Naive thymus-derived CD4-positive, alpha-beta T cell (primary cell): ENCODE measurements at regions not wholly inside any gene's neighbourhood (a gene's known extent, or its start where the extent isn't known, plus 50 kb on each side); places are given as distances from the start of the nearest gene placed in this dataset.

Experiments used
- ATAC-seq: fragments of 150-1000 bp; cut with Tn5 transposase; 2 replicates; pipeline ENCODE4 v1.10.0; 2021; ENCODE audit warnings: mild to moderate bottlenecking, moderate library complexity
- CTCF ChIA-PET: fragments of 350-600 bp; sonication (Branson Sonifier 250); formaldehyde crosslinking; loops from one replicate; lab custom pipeline; 2021; ENCODE audit warnings: antibody characterized with exemption; lab: Charles Lee
- POLR2A ChIA-PET: fragments of 350-600 bp; sonication (Branson Sonifier 250); formaldehyde crosslinking; loops from one replicate; lab custom pipeline; 2021; ENCODE audit warnings: antibody characterized with exemption, inconsistent platforms; lab: Charles Lee
- DNase-seq, 9 donors: peaks; one replicate each; pipeline versions ENCODE4 v3.0.0 to v3.0.0-alpha.2; 2020 to 2022; ENCODE audit warnings: mixed read lengths in 1 of 9
- H3K27ac ChIP-seq: one replicate; pipeline ENCODE4 v1.7.0; 2013; ENCODE audit warnings: mild to moderate bottlenecking, low read depth, low read length, moderate library complexity
- H3K27me3 ChIP-seq, 2 donors: one replicate each; pipeline ENCODE4 v1.7.0; 2013; ENCODE audit warnings: low read length in 2 of 2, mild to moderate bottlenecking in 2 of 2, moderate library complexity in 2 of 2; ENCODE audit not compliant: control insufficient read depth in 2 of 2, insufficient read depth in 2 of 2
- H3K36me3 ChIP-seq, 3 experiments: 1 replicate in 2 of 3; 2 replicates in 1 of 3; pipeline ENCODE4 v1.7.0; 2013; ENCODE audit warnings: low read length in 3 of 3, mild to moderate bottlenecking in 3 of 3, moderate library complexity in 1 of 3; ENCODE audit not compliant: insufficient read depth in 3 of 3, control insufficient read depth in 2 of 3
- H3K4me1 ChIP-seq, 2 donors: one replicate each; pipeline ENCODE4 v1.7.0; 2013; ENCODE audit warnings: low read length in 2 of 2, mild to moderate bottlenecking in 2 of 2, moderate library complexity in 1 of 2; ENCODE audit not compliant: control insufficient read depth in 2 of 2, insufficient read depth in 2 of 2
- H3K4me3 ChIP-seq: 2 replicates; pipeline ENCODE4 v1.7.0; 2013; ENCODE audit warnings: mild to moderate bottlenecking, low read length
- H3K9me3 ChIP-seq, 3 experiments: 1 replicate in 2 of 3; 2 replicates in 1 of 3; pipeline ENCODE4 v1.7.0; 2013; ENCODE audit warnings: low read length in 3 of 3; ENCODE audit not compliant: control insufficient read depth in 2 of 3
- H3K27ac Mint-ChIP-seq, 9 donors: one replicate each; pipeline ENCODE4 v1.8.0; 2020 to 2022; ENCODE audit warnings: mixed read lengths in 9 of 9, mild to moderate bottlenecking in 8 of 9, moderate library complexity in 5 of 9, inconsistent platforms in 2 of 9
- H3K27me3 Mint-ChIP-seq, 5 donors: one replicate each; pipeline ENCODE4 v1.8.0; 2021 to 2022; ENCODE audit warnings: mixed read lengths in 5 of 5, mild to moderate bottlenecking in 1 of 5
- H3K36me3 Mint-ChIP-seq, 5 donors: one replicate each; pipeline ENCODE4 v1.8.0; 2020 to 2022; ENCODE audit warnings: mixed read lengths in 5 of 5, mild to moderate bottlenecking in 3 of 5, inconsistent platforms in 1 of 5
- H3K4me1 Mint-ChIP-seq, 7 donors: one replicate each; pipeline ENCODE4 v1.8.0; 2020 to 2022; ENCODE audit warnings: mixed read lengths in 7 of 7, mild to moderate bottlenecking in 3 of 7, inconsistent platforms in 1 of 7
- H3K4me3 Mint-ChIP-seq, 10 donors: one replicate each; pipeline ENCODE4 v1.8.0; 2020 to 2022; ENCODE audit warnings: mild to moderate bottlenecking in 10 of 10, mixed read lengths in 10 of 10, moderate library complexity in 6 of 10, inconsistent platforms in 2 of 10
- H3K9me3 Mint-ChIP-seq, 11 donors: one replicate each; pipeline ENCODE4 v1.8.0; 2020 to 2022; ENCODE audit warnings: mixed read lengths in 11 of 11, mild to moderate bottlenecking in 4 of 11, inconsistent platforms in 1 of 11, moderate library complexity in 1 of 11
- intact Hi-C, 2 donors: fragments of 100-400 bp; cut with micrococcal nuclease; formaldehyde crosslinking; loops; one replicate each; pipeline ENCODE4 v1.15.1; 2023

DNA sequence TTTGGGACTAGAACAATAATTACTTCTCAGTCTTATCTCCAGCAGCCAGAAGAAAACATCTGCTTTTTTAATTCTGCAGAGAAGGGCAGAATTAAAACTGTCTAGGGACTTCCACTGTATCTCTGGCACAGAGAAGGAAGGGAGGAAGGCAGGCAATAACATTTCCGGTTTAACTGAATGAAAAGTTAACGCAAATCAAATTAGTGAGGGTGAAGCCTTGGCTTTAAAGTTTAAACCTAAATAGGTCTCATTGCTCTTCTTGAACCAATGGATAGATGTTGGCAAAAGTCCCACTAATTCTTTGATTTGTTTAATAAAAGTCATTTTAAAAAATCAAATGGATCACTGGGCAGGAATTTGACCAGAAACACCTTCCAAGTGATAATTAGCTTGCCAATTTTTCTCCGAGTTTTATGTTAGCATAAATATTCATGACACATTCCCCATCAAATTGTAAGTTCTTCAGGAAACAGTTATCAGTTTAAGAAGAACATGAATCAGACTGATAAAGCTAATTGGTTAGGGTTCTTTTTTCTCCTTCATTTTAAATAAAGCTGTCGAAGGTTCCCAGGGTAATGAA is 181.9 kb downstream of the SLC15A5 start:
- Histone ChIP-seq H3K4me1 (no peaks in the 10 kb centered on the region), H3K4me3 (no peak overlapping the region), H3K36me3 (no peaks in the 10 kb centered on the region), H3K9me3 (no peaks in the 10 kb centered on the region), H3K27ac (no peak overlapping the region), H3K27me3 (no peaks in the 10 kb centered on the region)
- intact Hi-C loops: no loop called here
- peaks cover 0 to 10% (median 4%) of the 10 kb centered on the region in 11 donors for H3K9me3 Mint-ChIP-seq
- H3K27me3 Mint-ChIP-seq: peaks cover 0 to 3% (median 0%) of the 10 kb centered on the region in 5 donors
- H3K36me3 Mint-ChIP-seq: no peaks in the 10 kb centered on the region
- no peak for DNase-seq
- POLR2A ChIA-PET: no interaction called here
- CTCF ChIA-PET: no interaction called here
- no peak overlapping the region for H3K4me3 Mint-ChIP-seq
- H3K4me1 Mint-ChIP-seq: no peaks in the 10 kb centered on the region
- no peak overlapping the region for H3K27ac Mint-ChIP-seq
- ATAC-seq: no peak

DNA sequence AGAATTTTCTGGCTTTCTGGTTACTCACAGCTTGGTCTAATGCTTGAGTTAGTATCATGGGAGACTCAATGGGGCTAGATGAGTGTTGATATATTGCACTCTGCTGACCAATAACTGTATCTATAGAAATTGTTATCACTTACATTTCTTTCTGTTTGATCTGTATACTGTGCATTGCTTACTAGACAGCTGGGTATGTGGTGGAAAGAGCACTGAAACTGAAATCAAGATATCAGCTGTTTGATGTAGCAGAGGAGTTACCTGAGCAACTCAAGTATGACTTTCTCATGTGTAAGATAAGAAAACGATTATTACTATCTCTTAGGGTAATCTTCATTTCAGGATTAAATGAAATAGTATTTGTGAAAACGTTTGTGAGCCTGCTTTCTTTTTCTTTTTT is 183.0 kb downstream of the SLC15A5 start:
- intact Hi-C loops: no loop called here
- Mint-ChIP-seq H3K27ac (no peak overlapping the region), H3K4me3 (no peak overlapping the region), H3K9me3 (peaks cover 0 to 10% (median 4%) of the 10 kb centered on the region in 11 donors), H3K36me3 (no peaks in the 10 kb centered on the region), H3K27me3 (no peaks in the 10 kb centered on the region), H3K4me1 (no peaks in the 10 kb centered on the region)
- H3K27ac ChIP-seq: no peak overlapping the region
- H3K9me3 ChIP-seq: no peaks in the 10 kb centered on the region
- ATAC-seq: no peak
- no peaks in the 10 kb centered on the region for H3K4me1 ChIP-seq
- POLR2A ChIA-PET: no interaction called here
- no peak for DNase-seq
- CTCF ChIA-PET: no interaction called here
- no peaks in the 10 kb centered on the region for H3K27me3 ChIP-seq
- no peak overlapping the region for H3K4me3 ChIP-seq
- H3K36me3 ChIP-seq: no peaks in the 10 kb centered on the region

DNA sequence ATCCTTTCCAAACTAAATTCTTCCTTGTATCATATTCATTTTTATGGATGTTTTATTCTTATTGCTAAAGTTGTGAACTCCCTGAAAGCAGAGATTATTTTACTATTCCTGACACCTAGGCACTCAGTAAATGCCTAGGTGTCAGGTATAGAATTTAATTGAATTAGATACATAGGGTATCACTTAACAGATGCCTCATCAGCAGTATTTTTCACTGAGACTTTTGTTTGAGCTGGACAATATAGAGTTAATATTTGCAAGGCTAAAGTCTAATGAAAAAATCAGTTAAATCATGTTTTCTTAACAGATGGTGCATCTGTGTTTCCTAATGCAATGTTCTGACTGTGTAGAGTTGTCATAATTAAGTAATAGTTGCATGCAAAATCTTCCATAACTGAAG is 182.7 kb downstream of the DERA start:
- Mint-ChIP-seq H3K36me3 (no peaks in the 10 kb centered on the region), H3K27ac (no peak overlapping the region), H3K27me3 (no peaks in the 10 kb centered on the region), H3K9me3 (peaks cover 0 to 10% (median 4%) of the 10 kb centered on the region in 11 donors), H3K4me3 (no peak overlapping the region), H3K4me1 (no peaks in the 10 kb centered on the region)
- ATAC-seq: no peak
- CTCF ChIA-PET: no interaction called here
- H3K36me3 ChIP-seq: no peaks in the 10 kb centered on the region
- no peak overlapping the region for H3K4me3 ChIP-seq
- DNase-seq: no peak
- intact Hi-C loops: no loop called here
- no peaks in the 10 kb centered on the region for H3K27me3 ChIP-seq
- no peak overlapping the region for H3K27ac ChIP-seq
- POLR2A ChIA-PET: no interaction called here
- no peaks in the 10 kb centered on the region for H3K4me1 ChIP-seq
- no peaks in the 10 kb centered on the region for H3K9me3 ChIP-seq

DNA sequence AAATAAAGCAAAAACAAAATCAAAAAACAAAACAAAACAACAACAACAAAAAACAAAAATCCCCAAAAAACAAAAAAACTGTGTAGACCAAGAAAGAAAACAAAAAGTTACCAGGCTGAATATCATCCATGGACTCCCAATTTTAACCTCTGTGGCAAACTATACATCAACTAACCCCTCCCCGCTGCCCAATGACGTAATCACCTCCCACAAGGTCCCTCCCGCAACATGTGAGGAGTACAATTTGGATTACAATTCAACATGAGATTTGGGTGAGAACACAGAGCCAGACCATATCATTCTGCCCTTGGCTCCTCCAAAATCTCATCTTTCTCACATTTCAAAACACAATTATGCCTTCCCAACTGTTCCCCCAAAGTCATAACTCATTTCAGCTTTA is 179.8 kb downstream of the DERA start:
- Histone ChIP-seq H3K36me3 (no peaks in the 10 kb centered on the region), H3K4me3 (no peak overlapping the region), H3K27me3 (no peaks in the 10 kb centered on the region), H3K27ac (no peak overlapping the region), H3K4me1 (no peaks in the 10 kb centered on the region), H3K9me3 (no peaks in the 10 kb centered on the region)
- Mint-ChIP-seq H3K27me3 (peaks cover 0 to 3% (median 0%) of the 10 kb centered on the region in 5 donors), H3K36me3 (no peaks in the 10 kb centered on the region), H3K4me1 (no peaks in the 10 kb centered on the region), H3K9me3 (peaks cover 0 to 10% (median 2%) of the 10 kb centered on the region in 11 donors), H3K4me3 (no peak overlapping the region), H3K27ac (no peak overlapping the region)
- intact Hi-C loops: no loop called here
- ATAC-seq (no peak), DNase-seq (no peak)
- CTCF ChIA-PET: no interaction called here
- POLR2A ChIA-PET: no interaction called here

DNA sequence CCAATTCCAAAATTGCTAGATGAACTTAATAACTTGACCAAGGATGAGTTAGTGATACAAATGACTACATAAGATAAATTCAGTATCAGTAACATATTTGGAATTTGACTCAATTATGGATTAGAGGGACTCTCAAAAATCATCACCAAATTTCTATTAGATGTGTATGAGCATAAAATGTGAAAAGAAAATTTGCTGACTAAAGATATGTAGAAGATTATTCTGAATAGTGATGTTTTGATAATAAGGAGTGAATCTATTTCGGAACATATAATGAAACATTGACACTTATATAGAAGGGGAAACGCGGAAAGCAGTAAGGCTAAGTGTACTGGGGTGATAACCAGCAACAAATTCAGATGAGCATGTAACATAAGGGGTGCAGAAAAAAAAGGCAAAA is 177.3 kb downstream of the DERA start:
- intact Hi-C loops: no loop called here
- H3K27me3 Mint-ChIP-seq: peaks cover 0 to 5% (median 0%) of the 10 kb centered on the region in 5 donors
- H3K27ac Mint-ChIP-seq: no peak overlapping the region
- CTCF ChIA-PET: no interaction called here
- no peak for DNase-seq
- H3K4me3 Mint-ChIP-seq: no peak overlapping the region
- Histone ChIP-seq H3K27me3 (no peaks in the 10 kb centered on the region), H3K27ac (no peak overlapping the region), H3K4me3 (no peak overlapping the region), H3K9me3 (no peaks in the 10 kb centered on the region), H3K36me3 (no peaks in the 10 kb centered on the region), H3K4me1 (no peaks in the 10 kb centered on the region)
- peaks cover 0 to 10% (median 4%) of the 10 kb centered on the region in 11 donors for H3K9me3 Mint-ChIP-seq
- H3K4me1 Mint-ChIP-seq: no peaks in the 10 kb centered on the region
- no peaks in the 10 kb centered on the region for H3K36me3 Mint-ChIP-seq
- POLR2A ChIA-PET: no interaction called here
- ATAC-seq: no peak
